ENCODE measurements at regions not wholly inside any gene's neighbourhood (a gene's known extent, or its start where the extent isn't known, plus 50 kb on each side); places are given as distances from the start of the nearest gene placed in this dataset.
"Not testable (repeated sequence)": the region's sequence is repeated elsewhere in the genome, so short reads cannot be mapped to it uniquely, and the experiment has no call there.

DNA sequence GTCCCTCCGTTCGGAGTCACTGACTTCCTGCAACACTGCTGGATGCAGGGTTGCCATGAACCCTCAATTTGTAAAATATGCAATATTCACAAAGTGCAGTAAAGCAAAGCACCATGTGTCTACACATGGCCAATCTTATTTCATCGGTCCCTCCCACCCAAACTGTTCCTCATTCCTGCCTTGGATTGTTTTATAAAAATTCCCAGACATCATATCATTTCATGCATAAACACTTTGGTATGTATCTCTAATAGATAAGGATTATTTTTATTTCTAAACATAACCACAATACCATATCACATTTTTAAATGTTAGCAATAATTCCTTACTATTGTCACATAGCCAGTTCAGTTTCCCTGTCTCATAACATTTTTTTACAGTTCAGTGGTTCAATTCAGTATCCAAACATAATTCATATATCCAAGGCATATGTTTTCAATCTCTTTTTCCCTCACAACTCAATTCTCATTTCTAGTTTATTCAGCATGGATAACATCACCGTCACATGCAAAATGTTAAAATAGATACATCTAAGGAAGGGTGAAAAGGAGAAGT lies 82.0 kb upstream of the PCAT7 start:
- DNase-seq (ENCODE audit: low spot score): no peak

DNA sequence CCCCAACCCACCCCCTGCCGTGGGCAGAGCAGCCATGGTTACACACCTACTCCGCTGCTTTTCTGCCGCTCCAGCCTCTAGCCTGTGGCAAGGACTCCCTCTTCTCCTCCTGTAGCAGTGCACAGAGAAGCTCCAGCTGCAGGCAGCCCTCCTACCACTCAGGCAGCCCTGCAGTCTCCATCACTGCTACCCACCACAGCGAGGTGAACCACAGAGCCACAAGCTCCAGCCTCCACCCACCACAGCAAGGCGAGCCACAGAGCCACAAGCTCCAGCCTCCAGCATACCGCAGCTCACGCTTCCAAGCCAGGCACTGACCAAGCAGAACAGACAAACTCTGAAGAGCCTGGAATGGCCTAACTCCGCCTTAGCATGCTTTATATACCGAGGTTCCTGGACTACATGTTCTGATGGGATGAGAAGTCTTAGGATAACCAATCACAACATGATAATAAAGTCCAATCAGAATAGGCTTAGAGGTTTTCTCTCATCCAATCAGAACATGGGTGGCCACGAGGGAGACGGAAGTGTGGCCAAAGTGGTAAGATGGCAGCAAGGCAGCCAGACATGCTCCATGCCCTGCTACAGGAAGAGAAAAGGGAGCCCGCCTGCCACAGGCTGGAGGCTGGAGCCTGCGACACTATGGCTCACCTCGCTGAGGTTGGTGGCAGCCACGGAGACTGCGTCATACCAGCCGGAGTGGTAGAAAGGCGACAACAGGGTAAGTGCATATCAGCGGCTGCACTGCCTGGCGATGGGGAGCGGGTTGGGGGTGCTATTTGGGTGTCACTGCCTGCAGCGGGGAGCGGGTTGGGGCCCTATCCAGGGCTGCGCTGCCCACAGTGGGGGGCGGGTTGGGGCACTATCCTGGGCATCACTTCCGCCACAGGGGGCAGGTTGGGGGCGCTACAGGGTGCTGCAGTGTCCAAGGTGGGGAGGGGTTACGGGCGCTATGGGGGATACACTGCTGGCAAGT lies 75.8 kb upstream of the PCAT7 start:
- no peak for DNase-seq (ENCODE audit: low spot score)

GRCh38 chr9:94479757-94480156 lies 75.1 kb upstream of the PCAT7 start:
- DNase-seq (ENCODE audit: low spot score): no peak

GRCh38 chr9:94480205-94480604 lies 74.7 kb upstream of the PCAT7 start:
- DNase-seq (ENCODE audit: low spot score): no peak

GRCh38 chr9:94482110-94482509 lies 72.8 kb upstream of the PCAT7 start:
- no peak for DNase-seq (ENCODE audit: low spot score)

DNA sequence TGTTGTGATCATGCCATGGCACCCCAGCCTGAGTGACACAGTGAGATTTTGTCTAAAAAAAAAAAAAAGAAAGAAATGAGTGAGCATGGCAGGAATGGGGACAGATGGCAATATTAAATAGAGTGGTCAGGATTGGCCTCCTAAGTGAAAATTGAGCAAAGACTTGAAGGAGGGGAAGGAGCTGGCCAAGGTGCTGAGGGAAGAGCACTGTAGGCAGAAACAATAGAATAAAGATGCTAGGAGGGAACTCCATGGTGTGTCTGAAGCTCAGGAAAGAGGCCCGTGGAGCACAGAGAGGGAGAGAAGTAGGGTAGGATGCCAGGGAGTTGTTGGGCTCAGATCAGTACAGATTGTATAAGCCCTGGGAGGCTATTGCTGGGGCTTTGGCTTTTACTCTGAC lies 64.4 kb upstream of the PCAT7 start:
- no peak for DNase-seq (ENCODE audit: low spot score)

DNA sequence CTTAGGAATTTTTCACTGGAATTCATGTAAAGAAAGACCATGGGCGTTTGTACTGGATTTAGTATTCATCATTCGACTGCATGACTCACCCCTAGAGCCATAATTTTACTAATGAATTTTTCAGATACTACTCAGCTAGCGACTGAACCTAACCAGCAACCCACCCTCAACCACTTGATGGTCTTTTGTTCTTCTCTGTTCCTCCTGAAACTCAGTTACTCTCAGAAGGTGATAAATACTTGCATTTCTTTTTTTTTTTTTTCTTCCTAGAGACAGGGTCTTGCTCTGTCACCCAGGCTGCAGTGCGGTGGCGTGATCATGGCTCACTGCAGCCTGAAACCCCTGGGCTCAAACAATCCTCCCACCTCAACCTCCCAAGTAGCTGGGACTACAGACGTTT lies 62.8 kb upstream of the PCAT7 start:
- DNase-seq (ENCODE audit: low spot score): not testable (repeated sequence)

DNA sequence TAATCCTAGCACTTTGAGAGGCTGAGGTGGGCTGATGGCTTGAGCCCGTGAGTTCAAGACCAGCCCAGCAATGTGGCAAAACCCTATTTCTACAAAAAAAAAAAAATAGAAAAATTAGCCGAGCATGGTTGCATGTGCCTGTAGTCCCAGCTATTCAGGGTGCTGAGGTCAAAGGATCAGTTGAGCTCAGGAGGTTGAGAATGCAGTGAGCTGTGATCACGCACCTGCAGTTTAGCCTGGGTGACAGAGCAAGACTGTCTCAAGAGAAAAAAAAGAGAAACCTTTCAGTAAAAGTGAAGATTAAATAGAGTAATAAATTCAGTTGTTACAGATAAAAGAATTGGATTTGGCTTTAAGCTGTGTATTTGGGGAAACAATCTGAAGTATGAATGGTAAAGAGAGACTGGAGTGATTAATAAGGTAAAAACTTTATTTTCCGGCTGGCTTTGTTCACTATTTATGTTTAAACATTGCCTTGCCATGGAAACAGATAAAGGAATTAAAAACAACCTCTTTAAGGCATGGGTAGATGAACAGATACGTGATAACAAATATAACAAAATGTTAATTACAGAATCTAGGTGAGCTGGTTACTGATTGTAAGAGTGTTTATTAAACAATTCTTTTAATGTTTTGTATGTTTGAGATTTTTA lies 56.0 kb upstream of the PCAT7 start:
- DNase-seq (ENCODE audit: low spot score): no peak

DNA sequence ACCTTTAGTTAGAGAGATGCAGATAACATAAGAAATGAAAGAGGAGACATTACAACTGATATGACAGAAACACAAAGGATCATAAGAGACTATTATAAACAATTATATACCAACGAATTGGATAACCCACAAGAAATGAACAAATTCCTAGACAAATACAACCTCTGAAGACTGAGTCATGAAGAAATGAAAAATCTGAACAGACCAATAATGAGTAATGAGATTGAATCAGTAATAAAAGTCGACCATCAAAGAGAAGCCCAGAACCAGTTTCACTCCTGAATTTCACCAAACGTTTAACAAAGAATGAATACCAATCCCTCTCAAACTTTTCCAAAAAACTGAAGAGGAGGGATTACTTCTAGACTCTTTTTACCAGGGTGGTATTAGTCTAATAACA lies 50.5 kb upstream of the PCAT7 start:
- no peak for DNase-seq (ENCODE audit: low spot score)

Data from RKO (cell line).